ENCODE measurements at regions not wholly inside any gene's neighbourhood (a gene's known extent, or its start where the extent isn't known, plus 50 kb on each side); places are given as distances from the start of the nearest gene placed in this dataset.

- in situ Hi-C loops (cut with MboI; ENCODE audit: low pct_unique_long_range_greater_than_20kb, low sequenced_read_pairs, unreplicated experiment): no loop called here
- DNase-seq (ENCODE audit: low spot score): no peak
- no peak for TF ChIP-seq CTCF (IDR thresholded peaks at IDR 0.05; ENCODE audit: extremely low read depth, insufficient read depth, missing control alignments)
Measured at GRCh38 chr10:91117505-91117904, 103.0 kb upstream of the PCGF5 start.

- no peak for TF ChIP-seq CTCF (IDR thresholded peaks at IDR 0.05; ENCODE audit: extremely low read depth, insufficient read depth, missing control alignments)
- in situ Hi-C loops (cut with MboI; ENCODE audit: low pct_unique_long_range_greater_than_20kb, low sequenced_read_pairs, unreplicated experiment): no loop called here
- DNase-seq (ENCODE audit: low spot score): no peak
Measured at GRCh38 chr10:91120348-91120747, 100.1 kb upstream of the PCGF5 start.

- no peak for TF ChIP-seq CTCF (IDR thresholded peaks at IDR 0.05; ENCODE audit: extremely low read depth, insufficient read depth, missing control alignments)
- in situ Hi-C loops (cut with MboI; ENCODE audit: low pct_unique_long_range_greater_than_20kb, low sequenced_read_pairs, unreplicated experiment): no loop called here
- DNase-seq (ENCODE audit: low spot score): no peak
Measured at GRCh38 chr10:91123261-91123660, 97.2 kb upstream of the PCGF5 start.

GRCh38 chr10:91124016-91124415 is 96.4 kb upstream of the PCGF5 start:
- DNase-seq (ENCODE audit: low spot score): no peak
- TF ChIP-seq CTCF (IDR thresholded peaks at IDR 0.05; ENCODE audit: extremely low read depth, insufficient read depth, missing control alignments): no peak
- in situ Hi-C loops (cut with MboI; ENCODE audit: low pct_unique_long_range_greater_than_20kb, low sequenced_read_pairs, unreplicated experiment): no loop called here

DNA sequence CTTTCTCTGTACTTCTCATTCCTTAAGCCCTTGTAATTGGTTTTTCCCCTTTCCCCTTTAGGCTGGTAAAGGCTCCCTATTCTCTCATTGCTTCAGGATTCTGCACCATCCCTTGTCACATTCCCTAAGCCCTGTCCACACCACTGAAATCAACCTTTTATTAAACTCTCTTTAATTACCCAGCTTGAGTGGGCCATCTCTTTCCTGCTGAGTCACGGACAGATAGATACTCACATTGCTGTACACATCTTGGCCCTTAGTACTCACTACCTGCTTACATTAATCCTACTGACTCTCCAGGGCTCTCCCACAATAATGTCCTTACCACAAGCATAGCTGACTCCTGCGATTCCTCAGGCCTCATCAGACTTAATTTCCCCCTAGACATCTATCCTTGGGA is 94.0 kb upstream of the PCGF5 start:
- no peak for TF ChIP-seq CTCF (IDR thresholded peaks at IDR 0.05; ENCODE audit: extremely low read depth, insufficient read depth, missing control alignments)
- DNase-seq (ENCODE audit: low spot score): no peak
- in situ Hi-C loops (cut with MboI; ENCODE audit: low pct_unique_long_range_greater_than_20kb, low sequenced_read_pairs, unreplicated experiment): no loop called here

DNA sequence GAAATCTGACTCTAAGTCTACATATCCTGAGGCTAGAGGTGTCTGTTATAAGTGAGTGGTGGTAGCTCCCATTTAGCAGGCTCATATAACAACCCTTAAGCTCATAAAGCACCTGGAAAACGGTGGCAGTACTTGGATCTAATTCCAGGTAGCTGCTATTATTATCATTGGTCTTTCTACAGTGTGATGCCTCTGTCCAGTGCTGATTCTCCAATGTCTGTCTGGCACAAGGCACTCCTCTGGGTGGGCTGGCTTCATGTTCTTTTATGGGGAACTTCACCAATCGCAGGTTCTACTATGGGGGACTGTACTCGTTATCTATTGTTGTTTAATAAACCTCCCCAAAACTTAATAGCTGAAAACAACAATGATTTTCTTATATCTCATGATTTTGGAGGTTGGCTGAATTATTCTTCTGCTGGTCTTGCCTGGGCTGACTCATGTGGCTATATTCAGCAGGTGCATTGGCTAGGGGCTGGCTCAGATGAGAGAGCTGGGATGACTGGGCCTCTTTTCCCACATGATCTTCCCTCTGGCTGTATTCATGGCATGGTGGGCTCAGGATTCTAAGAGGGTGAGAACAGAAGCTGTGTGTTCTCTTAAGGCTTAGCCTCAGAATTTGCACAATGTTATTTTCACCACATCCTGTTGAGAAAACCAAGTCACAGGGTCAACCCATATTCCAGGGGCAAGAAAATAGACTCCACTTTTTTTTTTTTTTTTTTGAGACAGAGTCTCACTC is 93.0 kb upstream of the PCGF5 start:
- TF ChIP-seq CTCF (IDR thresholded peaks at IDR 0.05; ENCODE audit: extremely low read depth, insufficient read depth, missing control alignments): no peak
- DNase-seq (ENCODE audit: low spot score): no peak
- in situ Hi-C loops (cut with MboI; ENCODE audit: low pct_unique_long_range_greater_than_20kb, low sequenced_read_pairs, unreplicated experiment): no loop called here
